Medulla oblongata (tissue), 1 donor: ENCODE measurements at regions not wholly inside any gene's neighbourhood (a gene's known extent, or its start where the extent isn't known, plus 50 kb on each side); places are given as distances from the start of the nearest gene placed in this dataset.
"Not testable (repeated sequence)": the region's sequence is repeated elsewhere in the genome, so short reads cannot be mapped to it uniquely, and the experiment has no call there.

Experiments used
- DNase-seq: peaks from one replicate; pipeline ENCODE4 v3.0.0-alpha.2; 2015; ENCODE audit errors: extremely low spot score

DNA sequence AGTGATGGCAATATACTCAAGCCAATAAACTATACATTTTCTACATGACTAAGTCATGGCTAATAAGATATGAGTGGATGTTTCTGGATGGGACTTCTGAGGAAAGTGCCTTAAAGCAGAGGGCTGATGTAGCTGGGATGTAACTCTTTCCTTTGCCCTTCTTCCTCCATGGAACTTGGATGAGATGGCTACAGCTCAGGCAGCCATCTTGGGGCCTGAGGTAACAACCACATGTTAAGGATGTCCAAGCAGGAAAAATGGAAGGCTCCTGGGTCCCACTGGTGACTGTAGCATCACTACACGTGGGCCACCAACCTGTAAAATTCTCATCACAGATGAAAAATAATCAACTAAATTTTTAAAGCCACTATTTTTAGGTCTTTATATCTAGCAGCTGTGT lies 54.4 kb upstream of the GRIP1 start:
- no peak for DNase-seq

DNA sequence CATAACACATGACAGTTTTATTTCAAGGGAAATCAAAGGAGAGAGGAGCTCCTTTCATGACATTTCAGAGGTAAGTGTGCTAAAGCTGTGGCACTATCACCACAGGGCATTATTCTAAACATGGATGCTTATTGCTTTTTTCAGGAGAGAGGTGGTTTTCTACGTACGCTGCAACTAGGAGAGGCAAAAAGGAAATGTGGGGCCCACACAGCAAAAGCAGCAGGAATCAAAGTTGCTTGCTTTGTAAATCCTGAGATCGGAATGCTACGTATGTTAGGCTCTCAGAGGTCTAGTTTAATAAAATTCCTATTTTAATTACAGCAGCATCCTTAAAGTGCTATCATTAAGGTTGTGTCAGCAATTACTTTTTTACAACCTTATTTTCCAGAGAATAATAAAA lies 55.0 kb upstream of the GRIP1 start:
- no peak for DNase-seq

DNA sequence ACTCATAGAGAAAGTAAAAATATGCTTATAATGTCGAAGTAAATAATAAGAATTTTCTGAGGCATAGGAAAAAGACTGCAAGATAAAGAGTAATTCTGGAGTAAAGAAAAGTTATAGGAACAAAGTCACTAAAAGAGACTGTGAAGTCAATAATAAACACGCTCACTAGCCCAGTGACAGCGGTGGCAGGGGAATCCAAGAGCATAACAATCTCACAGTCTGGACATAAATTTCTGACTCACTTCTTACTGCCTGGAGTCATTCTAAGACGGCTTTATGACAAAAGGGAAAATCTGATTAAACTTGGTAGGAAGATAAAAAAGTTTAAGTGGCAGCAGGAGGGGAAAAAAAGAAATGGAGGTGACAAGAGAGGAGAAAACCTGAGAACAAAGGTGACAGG lies 56.4 kb upstream of the GRIP1 start:
- DNase-seq: no peak

DNA sequence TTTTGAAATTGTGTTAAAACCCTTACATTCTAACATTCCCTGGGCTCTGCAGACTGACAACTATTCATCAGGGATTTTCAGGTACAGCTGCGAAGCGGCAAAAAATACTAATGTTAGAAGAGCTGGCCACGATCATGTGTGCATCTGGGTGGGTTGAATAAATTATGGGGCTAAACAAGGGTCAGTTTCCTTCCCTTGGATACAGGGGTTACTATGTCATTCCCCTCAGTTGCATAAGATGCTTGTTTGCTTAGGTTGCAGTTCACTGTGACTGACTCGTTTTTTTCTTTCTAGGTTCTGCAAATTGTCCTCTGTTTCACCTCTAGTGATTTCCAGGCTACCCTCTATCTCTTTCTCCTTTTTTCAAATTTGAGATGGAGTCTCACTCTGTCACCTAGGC lies 58.1 kb upstream of the GRIP1 start:
- DNase-seq: no peak

DNA sequence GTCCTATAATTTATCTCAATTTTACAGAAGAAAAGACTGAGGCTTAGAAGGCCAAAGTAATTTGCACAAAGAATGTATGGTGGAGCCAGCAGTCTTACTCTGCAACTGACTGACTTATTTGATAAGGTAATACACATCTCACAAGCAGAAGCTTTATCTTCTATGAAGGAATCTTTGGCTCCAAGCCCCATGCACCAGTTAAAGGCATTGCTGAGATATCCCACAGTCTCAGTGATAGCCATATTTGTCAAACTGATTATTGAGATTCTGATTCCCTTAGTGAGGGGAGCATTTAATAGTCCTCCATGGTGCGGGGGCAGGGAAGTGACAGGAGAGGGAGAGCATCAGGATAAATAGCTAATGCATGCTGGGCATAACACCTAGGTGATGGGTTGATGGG lies 60.4 kb upstream of the GRIP1 start:
- DNase-seq: no peak

DNA sequence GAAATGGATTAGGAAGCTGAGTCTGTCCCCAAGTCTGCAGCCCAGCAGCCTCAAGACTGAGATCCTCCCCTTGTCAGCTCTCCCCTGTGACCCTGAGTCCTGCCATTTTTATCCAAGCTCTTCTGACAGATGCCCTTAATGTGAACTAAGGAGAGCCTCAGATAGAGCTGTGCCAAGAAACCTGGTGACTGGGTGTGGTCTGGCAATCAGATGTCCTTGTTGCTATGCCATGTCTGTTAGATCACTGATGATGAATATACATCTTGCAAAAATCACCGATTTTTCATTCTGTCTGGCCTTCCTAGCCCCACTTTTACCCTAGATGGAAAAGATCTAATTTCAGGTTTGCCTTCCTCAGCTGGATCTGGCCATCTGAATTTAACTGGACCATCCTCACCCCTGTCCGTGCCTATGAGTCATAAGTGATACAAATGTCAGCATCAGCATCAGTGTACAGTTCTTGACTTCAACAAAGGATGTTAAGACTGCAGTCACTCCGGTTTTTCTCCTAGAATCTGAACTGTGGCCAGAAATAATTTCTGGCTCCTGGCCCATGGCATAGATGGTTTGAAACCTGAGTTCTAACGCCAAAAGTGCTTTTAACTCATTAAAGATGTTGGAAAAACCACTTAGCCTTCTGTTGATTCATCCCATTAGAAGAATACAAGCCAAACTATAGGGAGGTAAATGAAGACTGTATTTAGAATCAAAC lies 61.2 kb upstream of the GRIP1 start:
- DNase-seq: no peak

DNA sequence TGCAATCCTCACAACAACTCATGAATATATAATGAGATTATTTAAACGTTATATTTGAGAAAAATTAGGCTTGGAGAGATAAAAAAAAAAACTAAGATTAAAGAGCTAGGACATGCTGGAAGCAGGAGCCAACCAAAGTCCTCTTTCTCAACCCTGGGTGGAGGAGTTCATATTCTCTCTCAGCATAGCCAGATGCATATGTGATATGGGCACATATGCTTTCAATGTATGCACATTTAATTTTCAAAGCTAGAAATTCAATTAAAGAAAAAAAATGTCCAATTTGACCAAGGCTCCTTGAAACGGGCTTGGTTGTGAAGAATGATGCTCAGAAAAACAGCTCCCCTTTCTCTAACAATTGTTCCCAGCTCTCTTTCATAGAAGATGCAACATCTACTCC lies 61.9 kb upstream of the GRIP1 start:
- DNase-seq: no peak

DNA sequence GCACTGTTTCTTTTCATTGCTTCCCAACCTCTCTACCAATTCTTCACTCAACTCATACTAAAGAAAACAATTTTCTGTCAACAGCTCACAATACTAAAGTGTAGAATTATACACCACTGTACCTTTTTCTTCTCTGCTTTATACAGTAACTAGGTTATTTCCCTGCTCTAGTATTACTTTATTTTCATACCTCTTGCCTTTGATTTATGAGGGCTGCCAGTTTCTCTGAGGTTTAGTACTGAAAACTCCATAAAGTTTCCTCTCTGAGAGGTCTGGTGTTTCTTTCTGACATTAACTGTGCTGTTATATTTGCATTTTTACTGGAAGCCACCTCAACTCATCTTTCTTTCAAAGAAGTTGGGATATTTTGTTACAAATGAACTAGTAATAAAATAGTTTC lies 63.0 kb upstream of the GRIP1 start:
- DNase-seq: no peak

DNA sequence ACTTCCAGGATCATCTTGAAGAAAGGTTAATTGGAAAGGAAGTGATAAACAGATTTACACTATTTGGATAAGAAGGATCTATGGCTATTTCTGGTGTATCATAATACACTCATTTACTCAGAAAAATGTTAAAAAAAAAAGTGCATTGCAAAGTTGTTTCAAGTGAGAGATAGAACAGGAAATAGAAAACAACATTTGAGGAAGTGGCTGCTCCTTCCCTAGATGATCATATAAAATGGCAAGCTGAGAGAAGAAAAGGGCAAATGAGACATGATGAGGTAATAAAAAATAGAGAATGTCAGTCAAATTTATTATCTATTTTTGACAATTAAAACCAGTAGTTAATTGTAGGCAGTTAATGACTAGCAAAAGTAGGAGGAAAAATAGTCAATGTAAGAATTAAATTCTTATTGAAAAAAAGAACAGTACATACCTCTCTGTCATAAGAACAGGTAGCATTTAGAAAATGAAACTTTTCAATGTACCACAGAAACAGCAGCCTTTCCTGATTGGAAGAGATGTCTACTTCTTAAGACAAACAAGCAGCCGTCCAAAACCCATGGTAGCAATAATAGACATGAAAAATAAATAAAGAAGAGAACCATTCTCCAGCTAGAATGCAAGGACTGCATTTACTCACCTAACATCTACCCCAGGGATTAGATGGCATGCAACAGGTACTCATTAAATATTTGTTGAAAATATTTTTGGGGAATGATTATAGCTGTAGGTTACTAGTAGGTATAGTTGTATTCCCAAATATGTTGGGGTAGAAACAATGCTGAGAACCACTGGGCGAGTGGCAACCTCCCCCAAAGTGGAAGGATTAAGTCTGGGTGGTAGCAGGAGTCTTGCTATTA lies 63.9 kb upstream of the GRIP1 start:
- DNase-seq: no peak

DNA sequence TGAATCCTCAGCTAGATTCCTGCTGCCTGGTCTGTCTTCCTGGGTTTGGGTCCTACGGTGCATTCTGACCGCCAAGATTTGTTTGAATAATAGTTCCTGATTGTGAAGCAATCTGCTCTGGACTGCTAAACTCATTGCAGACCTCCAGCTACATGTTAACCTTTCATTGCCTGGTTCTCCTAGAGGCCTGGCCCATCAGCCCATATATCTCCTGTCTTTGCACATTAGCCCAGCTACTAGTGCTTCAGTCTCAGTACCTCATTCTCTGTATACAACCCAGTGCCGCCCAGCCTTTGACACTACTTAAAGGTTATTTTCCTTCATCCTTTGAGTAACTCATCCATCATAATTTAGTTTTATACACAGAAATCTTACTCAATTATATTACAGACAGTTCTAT lies 65.6 kb upstream of the GRIP1 start:
- no peak for DNase-seq

DNA sequence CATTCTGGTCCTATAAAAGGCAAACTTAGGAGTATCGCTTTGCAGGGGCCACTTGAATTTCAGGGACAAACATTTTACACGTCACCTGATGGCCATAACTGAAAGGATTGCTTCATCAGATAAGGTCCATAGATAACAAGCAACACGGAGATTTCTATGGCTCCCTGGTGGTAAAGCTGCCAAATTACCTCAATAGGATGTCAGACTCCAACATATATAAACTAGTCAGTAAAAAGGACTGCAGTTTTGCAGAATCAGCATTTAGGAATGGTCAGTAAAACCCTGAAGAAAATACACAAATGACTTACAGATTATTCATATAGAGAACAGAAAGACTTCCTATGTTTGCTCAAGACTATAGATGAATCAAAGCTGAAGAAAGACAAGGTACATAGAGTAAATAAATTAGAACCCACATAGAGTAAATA lies 66.1 kb upstream of the GRIP1 start:
- no peak for DNase-seq

DNA sequence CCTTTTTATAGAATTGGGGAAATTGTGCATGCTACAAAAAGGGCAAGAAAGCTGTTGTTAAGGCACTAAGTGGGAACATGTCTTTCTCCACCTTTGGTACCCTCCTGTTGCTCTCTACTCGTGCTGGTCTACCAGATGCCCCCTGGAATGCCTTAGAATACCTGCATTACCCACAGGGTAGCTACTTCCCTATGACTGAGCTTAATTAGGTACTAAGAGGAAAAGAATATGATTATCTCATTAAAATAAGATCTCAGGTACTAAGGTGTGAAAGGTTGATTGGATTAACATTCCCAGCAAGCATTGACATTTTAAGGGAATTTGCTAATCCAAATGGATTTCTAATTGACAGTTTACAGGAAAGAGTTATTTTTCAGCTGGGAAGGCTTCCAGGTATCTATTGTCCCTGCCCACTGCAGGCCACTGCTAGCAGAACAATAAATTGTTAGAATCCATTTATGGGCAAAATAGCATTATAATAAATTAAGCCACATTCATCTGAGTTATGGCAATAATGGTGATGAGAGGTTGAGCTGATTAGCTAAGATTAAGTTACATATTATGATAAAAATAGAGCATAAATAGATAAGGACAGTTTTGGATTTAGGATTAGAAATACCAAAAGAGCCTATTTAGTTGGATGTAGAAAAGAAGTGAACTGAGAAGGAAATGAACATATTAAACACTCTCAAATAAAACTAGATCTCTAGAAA lies 67.8 kb upstream of the GRIP1 start:
- DNase-seq: no peak

DNA sequence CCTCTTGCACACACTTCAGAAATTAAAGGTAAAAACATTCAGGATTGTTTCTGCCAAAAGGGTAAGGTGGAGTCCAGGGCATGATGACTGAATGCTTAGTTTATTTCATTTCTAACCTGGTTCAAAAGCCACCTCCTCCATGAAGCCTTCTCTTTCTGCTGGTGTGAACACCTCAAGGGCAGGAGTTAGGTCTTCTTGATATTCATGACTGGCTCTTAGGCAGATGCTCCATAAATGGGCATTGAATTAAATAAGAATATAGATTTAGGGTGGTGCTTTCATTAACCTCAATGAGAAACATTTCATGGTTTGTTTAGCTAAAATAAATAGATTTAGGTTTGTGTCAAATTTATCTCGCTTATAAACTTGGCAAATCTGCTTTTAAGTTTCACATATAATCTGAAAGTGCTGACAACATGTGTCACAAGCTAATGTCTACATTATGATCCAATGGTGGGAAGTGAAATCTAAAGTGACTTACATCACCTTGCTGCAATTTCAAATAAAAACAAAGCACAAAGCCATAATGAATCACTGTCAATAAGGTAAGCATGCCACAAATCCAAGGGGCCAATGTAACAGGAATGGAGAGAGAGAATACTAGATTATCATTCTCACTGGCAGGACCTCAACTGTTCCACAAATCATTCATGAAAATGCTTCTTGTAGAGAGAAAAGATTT lies 72.7 kb upstream of the GRIP1 start:
- no peak for DNase-seq

DNA sequence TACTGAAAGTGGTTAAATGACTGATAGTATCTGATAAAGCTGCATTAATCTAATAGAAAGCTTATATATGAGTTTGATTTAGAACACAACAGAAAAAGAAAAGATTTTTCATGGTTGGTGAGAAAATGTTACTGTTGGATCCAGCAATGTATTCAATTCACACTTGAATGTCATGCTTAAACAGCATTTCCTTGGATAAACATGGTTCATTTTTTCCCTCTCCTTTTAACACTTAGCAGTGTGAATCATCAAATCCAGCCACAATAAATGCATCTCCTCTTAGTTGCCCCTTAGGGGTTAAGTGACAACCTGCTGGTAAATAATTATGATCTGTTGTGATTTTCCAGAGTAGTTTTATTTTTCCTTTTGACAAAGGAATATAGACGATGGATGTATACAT lies 74.9 kb upstream of the GRIP1 start:
- no peak for DNase-seq

DNA sequence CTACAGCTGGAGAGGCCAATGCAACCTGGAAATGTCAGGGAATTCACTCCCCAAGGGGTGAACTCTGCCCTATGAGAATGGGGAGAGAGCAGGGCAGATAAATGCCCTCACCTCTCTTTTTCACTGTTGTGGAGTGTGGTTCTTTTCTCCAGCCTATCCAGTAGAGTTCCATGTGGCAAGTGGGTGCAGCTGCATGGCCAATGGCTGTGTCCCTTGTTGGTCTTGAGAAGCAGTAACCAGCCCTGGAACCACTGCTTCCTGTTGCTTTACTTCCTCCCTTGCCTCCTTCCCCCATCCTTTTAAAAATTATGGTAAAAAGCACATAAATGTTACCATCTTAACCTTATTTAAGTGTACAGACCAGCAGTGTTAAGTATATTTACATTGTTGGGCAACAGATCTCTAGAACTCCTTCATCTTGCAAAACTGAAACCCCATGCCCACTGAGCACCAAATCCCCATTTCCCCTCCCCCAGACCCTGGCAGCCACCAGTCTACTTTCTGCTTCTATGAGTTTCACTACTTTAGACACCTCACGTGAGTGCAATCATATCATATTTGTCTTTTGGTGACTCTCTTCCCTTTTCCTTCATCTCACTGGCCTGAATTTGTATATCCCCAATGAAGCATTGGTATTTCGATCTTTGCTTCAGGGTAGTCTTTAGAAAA lies 77.0 kb upstream of the GRIP1 start:
- no peak for DNase-seq

DNA sequence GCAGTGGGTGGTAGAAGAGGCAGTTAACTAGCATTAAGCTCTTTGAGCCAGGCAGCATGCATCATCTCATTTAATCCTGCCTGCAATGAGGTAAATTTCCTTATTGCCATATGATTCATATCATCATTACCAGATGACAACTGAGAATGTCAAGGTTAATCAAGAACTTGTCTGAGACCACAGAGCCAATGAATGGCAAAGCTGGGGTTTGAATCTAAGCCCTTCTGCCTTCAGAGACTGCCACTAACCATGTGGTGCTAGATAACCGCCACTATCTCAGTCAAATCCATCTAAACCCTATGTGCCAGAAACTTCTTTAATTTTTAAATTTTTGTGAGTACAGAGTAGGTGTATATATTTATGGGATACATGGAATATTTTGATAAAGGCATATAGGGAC lies 77.8 kb upstream of the GRIP1 start:
- no peak for DNase-seq

DNA sequence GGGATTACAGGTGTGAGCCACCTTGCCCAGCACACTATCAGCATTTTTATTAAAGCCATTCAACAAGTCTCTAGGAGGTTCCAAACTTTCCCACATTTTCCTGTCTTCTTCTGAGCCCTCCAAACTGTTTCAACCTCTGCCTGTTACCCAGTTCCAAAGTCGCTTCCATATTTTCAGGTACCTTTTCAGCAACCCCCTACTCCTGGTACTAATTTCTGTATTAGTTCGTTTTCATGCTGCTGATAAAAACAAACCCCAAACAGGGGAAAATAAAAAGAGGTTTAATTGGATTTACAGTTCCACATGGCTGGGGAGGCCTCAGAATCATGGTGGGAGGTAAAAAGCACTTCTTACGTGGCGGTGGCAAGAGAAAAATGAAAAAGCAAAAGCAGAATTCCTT lies 81.2 kb upstream of the GRIP1 start:
- not testable (repeated sequence) for DNase-seq

DNA sequence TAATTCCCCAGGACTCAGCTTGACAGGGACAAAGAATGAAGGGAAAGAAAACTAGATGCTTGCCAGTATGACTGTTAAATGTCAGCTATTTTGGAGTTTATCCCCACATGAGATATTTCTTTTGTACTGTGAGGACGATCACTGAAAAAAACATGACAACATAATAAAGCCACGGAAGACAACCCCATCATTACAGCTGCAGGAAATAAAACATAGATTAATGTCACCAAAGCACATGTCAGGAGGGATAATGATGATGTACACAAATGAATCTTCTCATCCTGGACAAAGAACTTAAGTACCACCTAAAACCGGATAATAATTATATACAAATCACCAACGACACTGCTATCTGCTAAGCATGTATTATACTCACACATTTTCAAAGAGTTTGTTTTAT lies 84.6 kb upstream of the GRIP1 start:
- DNase-seq: no peak

DNA sequence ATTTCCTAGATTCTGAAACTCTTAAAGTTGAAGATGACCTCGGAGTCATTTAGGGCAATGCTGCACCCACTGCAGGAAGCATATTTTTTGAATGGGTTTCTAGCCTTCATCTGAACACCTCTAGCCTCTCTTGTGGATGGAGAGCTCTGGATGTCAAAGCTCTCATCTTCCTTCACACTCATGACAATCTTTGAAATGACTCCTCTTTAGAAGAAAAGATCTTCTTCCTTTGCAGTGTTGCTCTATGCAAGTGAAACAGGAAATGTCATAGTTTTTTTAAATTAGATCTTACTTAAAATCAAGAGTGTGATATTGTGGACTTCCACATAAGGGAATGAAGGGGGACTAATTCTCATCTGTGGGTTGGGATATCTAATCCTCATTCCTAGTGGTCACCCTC lies 86.3 kb upstream of the GRIP1 start:
- no peak for DNase-seq

DNA sequence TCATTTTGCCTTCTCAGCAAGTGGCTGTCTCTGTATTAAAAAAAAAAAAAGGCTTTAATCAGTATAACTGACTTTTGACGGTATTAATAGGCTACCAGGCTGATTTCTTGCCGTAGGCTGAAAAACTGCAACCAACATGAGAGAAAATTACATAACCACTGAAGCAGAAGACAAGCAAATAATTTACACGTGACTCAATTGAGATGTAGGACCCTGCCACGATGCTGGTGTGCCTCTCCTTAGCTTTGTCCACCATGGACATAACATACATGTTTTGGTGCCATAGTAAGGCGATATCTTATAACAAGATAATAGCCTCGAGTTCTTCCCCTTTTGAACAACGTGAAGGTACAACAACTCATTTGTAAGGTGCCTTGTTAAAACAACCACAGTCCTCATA lies 88.7 kb upstream of the GRIP1 start:
- DNase-seq: no peak

DNA sequence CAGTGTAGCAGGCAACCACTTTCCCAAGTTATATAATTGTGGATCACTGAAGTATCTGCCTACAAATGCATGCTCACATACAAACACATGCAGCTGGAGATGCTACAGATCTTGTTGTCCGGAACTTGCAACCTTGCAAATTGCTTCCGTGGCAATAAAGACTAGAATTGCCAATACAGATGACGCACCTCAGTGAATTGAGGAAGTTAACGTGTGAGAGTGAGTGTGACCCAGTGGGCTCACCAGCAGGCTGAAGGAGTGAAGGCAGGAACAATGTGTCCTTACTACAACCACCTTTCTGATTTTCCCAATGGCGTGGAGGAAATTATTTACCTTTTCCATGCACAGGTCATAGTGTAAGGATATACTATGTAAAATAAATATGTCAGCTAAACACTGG lies 89.4 kb upstream of the GRIP1 start:
- DNase-seq: no peak

DNA sequence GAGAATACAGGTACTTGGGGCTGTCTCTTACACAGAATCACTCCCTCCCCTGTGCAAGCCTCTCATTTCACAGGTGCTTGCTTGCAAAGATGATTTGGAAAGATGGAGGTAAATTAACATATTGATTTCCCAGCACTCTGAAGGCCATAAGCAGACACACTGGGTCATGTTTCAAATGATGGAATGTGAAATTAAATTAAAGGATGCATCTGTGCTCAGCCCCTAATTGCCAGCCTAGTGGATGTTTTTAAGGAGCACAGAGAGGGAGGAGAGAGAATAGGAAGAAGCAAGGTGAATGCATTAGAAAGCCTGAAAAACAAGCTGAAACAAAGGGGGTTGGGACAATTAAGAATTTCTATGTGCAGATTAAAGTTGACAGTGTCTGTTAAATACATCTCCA lies 96.1 kb upstream of the GRIP1 start:
- no peak for DNase-seq
